Thoracic aorta (tissue), 2 donors: ENCODE measurements at regions not wholly inside any gene's neighbourhood (a gene's known extent, or its start where the extent isn't known, plus 50 kb on each side); places are given as distances from the start of the nearest gene placed in this dataset.
A peak's percentile ranks its signal among the peaks of the same experiment; 100 is the strongest.

Experiments used
- ATAC-seq: fragments of 150-250 bp; one replicate; pipeline ENCODE4 v1.8.0; 2017; ENCODE audit warnings: low read depth; ENCODE audit not compliant: insufficient number of reproducible peaks, low FRiP score
- DNase-seq: peaks from one replicate; pipeline ENCODE4 v3.0.0-alpha.2; 2020; ENCODE audit warnings: low spot score
- H3K27ac ChIP-seq, 2 donors: fragments of 200-600 bp; sonication (generic); 1 replicate in 1 of 2; 2 replicates in 1 of 2; pipeline ENCODE4 v1.5.1; 2016; ENCODE audit warnings: mild to moderate bottlenecking in 2 of 2, moderate library complexity in 2 of 2
- H3K27me3 ChIP-seq: fragments of 200-600 bp; sonication (generic); replicated peaks from 2 replicates; pipeline ENCODE4 v1.6.0; 2016; ENCODE audit warnings: mild to moderate bottlenecking; ENCODE audit not compliant: insufficient read depth
- H3K36me3 ChIP-seq: fragments of 200-600 bp; sonication (generic); one replicate; pipeline ENCODE4 v1.5.1; 2016
- H3K4me1 ChIP-seq, 2 donors: fragments of 200-600 bp; sonication (generic); 1 replicate in 1 of 2; 2 replicates in 1 of 2; pipeline versions ENCODE4 v1.5.1 to v1.6.0; 2016; ENCODE audit warnings: low read depth in 2 of 2, mild to moderate bottlenecking in 1 of 2; ENCODE audit not compliant: control insufficient read depth in 1 of 2
- H3K4me3 ChIP-seq: fragments of 200-600 bp; sonication (generic); 2 replicates; pipeline ENCODE4 v1.5.1; 2016; ENCODE audit warnings: mild to moderate bottlenecking
- H3K9me3 ChIP-seq: fragments of 200-600 bp; sonication (generic); 2 replicates; pipeline ENCODE4 v1.5.1; 2016
- TF ChIP-seq, protein P1 (sequence below): fragments of 200-600 bp; sonication (generic); IDR thresholded peaks from one replicate; pipeline ENCODE4 v1.5.1; 2019; ENCODE audit warnings: antibody characterized with exemption

DNA sequence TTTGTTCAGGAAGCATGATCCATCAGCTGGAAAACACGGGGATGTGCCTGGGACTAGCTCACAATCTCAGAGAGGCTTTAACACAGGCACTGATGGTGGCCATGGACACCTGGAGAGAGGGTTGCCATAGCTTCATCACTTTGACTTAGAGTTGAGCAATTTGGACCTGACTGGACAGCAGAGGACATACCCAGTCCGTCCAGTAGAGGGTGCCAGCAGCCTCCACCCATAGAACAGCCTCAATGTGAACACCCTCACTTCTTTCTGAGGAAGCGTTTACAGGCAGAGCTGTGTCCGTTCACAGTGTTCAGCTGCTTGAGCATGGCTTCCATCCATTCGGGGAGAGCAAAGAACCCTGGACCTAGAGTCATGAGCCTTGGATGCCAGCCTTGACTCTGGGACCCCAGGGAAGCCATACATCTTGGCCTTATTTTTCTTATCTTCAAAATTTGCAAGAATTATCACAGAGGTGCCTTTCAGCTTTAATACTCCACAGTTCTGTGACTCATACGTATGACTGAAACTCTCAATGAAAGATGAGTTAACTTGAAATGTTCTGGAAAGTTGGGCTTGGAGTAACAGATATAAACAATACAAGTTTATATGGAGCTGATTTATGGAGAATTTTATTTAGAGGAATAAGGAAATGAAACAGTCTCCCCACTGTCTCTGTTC, 302.9 kb upstream of the PODXL start:
- H3K4me1 ChIP-seq = no peaks in the 10 kb centered on the region
- peak; percentile 13 for DNase-seq
- no peaks in the 10 kb centered on the region for H3K36me3 ChIP-seq
- no peak overlapping the region for H3K4me3 ChIP-seq
- H3K9me3 ChIP-seq = no peaks in the 10 kb centered on the region
- no peaks in the 10 kb centered on the region for H3K27me3 ChIP-seq
- H3K27ac ChIP-seq = no peak overlapping the region
- ATAC-seq = no peak
- TF ChIP-seq, protein P1, sequence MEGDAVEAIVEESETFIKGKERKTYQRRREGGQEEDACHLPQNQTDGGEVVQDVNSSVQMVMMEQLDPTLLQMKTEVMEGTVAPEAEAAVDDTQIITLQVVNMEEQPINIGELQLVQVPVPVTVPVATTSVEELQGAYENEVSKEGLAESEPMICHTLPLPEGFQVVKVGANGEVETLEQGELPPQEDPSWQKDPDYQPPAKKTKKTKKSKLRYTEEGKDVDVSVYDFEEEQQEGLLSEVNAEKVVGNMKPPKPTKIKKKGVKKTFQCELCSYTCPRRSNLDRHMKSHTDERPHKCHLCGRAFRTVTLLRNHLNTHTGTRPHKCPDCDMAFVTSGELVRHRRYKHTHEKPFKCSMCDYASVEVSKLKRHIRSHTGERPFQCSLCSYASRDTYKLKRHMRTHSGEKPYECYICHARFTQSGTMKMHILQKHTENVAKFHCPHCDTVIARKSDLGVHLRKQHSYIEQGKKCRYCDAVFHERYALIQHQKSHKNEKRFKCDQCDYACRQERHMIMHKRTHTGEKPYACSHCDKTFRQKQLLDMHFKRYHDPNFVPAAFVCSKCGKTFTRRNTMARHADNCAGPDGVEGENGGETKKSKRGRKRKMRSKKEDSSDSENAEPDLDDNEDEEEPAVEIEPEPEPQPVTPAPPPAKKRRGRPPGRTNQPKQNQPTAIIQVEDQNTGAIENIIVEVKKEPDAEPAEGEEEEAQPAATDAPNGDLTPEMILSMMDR = peak; percentile 79

DNA sequence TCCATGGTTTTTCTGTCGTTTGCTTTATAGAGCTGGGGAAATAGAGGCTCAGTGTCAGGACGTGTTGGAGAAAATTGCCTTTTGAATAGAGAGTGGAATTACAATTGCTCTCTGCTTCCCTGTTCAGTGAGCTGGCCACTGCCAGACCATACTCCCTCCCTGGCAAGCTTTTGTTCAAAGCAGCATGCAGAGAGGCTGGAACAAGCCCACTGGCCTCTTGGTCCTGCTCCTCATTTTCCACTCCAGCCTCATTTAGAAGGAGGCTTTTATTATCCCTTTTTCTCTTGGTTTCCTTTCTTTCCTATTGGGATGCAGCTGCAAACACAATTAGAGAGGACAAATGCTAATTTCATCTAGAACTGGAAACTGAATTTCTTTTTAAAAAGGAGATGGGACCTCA, 302.2 kb upstream of the PODXL start:
- TF ChIP-seq, protein P1 = no peak
- Histone ChIP-seq H3K9me3 (no peaks in the 10 kb centered on the region), H3K27me3 (no peaks in the 10 kb centered on the region), H3K27ac (no peak overlapping the region), H3K36me3 (no peaks in the 10 kb centered on the region), H3K4me3 (no peak overlapping the region), H3K4me1 (no peaks in the 10 kb centered on the region)
- ATAC-seq = no peak
- DNase-seq = no peak

DNA sequence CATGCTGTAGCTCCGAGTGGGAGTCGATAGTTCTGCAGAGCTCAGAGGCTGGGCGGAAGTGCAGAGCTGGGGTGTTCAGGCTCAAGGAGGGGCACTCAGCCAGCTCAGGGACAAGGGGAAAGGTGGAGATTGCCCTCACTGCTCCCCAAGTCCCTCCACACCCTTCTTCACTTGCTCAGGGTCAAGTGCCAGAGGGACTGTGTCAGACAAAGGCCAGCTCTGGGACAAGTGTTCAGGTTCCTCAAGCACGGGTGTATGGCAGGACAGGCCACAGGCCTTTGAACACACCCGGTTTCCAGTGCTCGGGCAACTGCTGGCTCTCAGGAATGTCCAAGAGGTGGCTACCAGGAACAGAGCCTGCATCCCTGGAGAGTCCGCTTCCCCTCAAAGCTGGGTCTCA, 293.0 kb upstream of the PODXL start:
- Histone ChIP-seq H3K36me3 (no peaks in the 10 kb centered on the region), H3K27ac (no peak overlapping the region), H3K27me3 (no peaks in the 10 kb centered on the region), H3K4me1 (no peaks in the 10 kb centered on the region), H3K4me3 (no peak overlapping the region), H3K9me3 (no peaks in the 10 kb centered on the region)
- ATAC-seq = no peak
- no peak for DNase-seq
- TF ChIP-seq, protein P1 = no peak

DNA sequence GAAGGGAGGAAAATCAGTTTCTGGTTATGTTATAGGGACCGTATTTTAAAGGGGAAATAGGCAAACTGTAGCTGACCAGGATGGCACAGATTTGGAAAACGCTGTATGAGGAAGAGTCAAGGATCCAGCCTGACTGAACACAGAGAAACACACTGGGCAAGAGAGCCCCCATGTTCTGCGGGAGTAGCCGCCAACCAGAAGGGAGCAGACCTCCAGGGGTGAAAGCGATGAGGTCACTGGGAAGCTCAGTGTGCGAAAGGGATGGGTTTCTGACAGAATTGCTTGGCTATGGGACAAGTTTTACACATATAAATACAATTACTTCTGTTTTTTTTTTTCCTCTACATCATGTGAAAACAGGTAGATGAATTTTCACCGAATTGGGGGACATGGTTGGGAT, 291.6 kb upstream of the PODXL start:
- no peak for ATAC-seq
- no peaks in the 10 kb centered on the region for H3K9me3 ChIP-seq
- TF ChIP-seq, protein P1 = no peak
- no peaks in the 10 kb centered on the region for H3K4me1 ChIP-seq
- H3K4me3 ChIP-seq = no peak overlapping the region
- no peaks in the 10 kb centered on the region for H3K36me3 ChIP-seq
- no peak overlapping the region for H3K27ac ChIP-seq
- H3K27me3 ChIP-seq = no peaks in the 10 kb centered on the region
- DNase-seq = no peak

DNA sequence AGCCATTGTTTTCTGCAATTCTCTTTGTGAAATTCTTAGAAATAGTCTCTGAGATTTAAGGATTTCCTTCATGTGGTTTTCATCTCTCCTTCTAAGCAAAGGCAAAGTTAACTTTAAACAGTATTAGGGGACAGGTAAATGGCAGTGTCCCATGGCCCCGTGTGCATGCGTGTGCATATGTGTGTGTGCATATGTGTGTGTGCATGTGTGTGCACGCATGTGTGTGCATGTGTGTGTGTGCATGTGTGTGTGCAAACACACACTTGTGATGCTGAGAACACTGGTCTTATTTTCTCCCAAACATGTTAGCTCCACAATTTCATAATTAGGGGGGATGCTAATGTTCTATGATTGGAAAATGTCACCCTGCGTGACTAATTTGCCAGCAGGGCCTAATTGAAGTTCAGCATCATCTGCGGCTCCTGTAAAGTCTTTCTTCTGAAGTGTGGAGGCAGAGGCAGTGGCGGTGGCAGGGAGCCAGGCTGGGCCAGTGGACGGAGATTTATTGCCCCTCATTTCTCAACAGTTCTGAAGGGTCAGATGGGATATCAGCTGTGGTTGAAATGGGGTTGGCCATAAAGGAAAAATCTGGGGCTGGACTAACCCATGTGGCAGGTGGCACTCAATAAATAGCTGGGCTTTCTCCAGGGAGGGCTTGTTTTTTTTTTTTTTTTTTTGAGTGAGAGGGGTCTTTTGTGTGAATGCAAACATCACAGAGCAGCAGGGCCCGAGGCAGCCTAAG, 289.3 kb upstream of the PODXL start:
- Histone ChIP-seq H3K9me3 (no peaks in the 10 kb centered on the region), H3K27me3 (no peaks in the 10 kb centered on the region), H3K4me3 (no peak overlapping the region), H3K36me3 (no peaks in the 10 kb centered on the region), H3K4me1 (no peaks in the 10 kb centered on the region), H3K27ac (no peak overlapping the region)
- TF ChIP-seq, protein P1 = no peak
- DNase-seq (no peak), ATAC-seq (no peak)
